Adrenal gland (tissue), 5 donors: ENCODE measurements at regions not wholly inside any gene's neighbourhood (a gene's known extent, or its start where the extent isn't known, plus 50 kb on each side); places are given as distances from the start of the nearest gene placed in this dataset.

Source experiments
- CTCF ChIP-seq, 6 experiments: fragments of 450-650 bp in 4 of 6; fragments of 200-600 bp in 2 of 6; sonication (generic) in 1 of 6; IDR thresholded peaks; 1 replicate in 5 of 6; 2 replicates in 1 of 6; pipeline versions ENCODE4 v1.5.1 to v1.8.0; 2016 to 2021; ENCODE audit warnings: antibody characterized with exemption in 6 of 6, mild to moderate bottlenecking in 2 of 6, moderate library complexity in 1 of 6
- POLR2A ChIP-seq, 2 donors: fragments of 450-650 bp; IDR thresholded peaks; one replicate each; pipeline ENCODE4 v1.6.1; 2017; ENCODE audit warnings: antibody characterized with exemption in 2 of 2, mild to moderate bottlenecking in 2 of 2, moderate library complexity in 1 of 2
- donor health status: DM: no; HTN: no; CAD: no.

GRCh38 chr15:35308802-35309201 lies 223.7 kb upstream of the NANOGP8 start:
- no peak for TF ChIP-seq CTCF (IDR thresholded peaks at IDR 0.05)
- no peak for TF ChIP-seq POLR2A (IDR thresholded peaks at IDR 0.05)
